Activated CD8-positive, alpha-beta memory T cell treated with anti-CD3 and anti-CD28 coated beads for 48 hours (primary cell): ENCODE measurements at regions not wholly inside any gene's neighbourhood (a gene's known extent, or its start where the extent isn't known, plus 50 kb on each side); places are given as distances from the start of the nearest gene placed in this dataset.
"Not testable (repeated sequence)": the region's sequence is repeated elsewhere in the genome, so short reads cannot be mapped to it uniquely, and the experiment has no call there.

Experiments used
- DNase-seq, 3 experiments: peaks; one replicate each; pipeline ENCODE4 v3.0.0-alpha.2; 2020; ENCODE audit warnings: low read depth in 2 of 3, low spot score in 2 of 3

- DNase-seq: no peak
These were observed 167.3 kb upstream of the TBC1D5 start for GRCh38 chr3:17909714-17910113.

GRCh38 chr3:17908399-17909191 lies 166.2 kb upstream of the TBC1D5 start:
- no peak for DNase-seq

- no peak for DNase-seq
These were observed 163.6 kb upstream of the TBC1D5 start for GRCh38 chr3:17905996-17906395.

GRCh38 chr3:17901893-17902292 lies 159.5 kb upstream of the TBC1D5 start:
- DNase-seq: no peak

- DNase-seq: no peak
These were observed 152.1 kb upstream of the TBC1D5 start for GRCh38 chr3:17894434-17895060.

- no peak for DNase-seq
These were observed 148.9 kb upstream of the TBC1D5 start for GRCh38 chr3:17891139-17891856.

- no peak for DNase-seq
These were observed 143.6 kb upstream of the TBC1D5 start for GRCh38 chr3:17885986-17886385.

GRCh38 chr3:17882981-17883380 lies 140.6 kb upstream of the TBC1D5 start:
- DNase-seq: no peak

- no peak for DNase-seq
These were observed 134.9 kb upstream of the TBC1D5 start for GRCh38 chr3:17877299-17877698.

GRCh38 chr3:17874636-17875035 lies 132.2 kb upstream of the TBC1D5 start:
- no peak for DNase-seq

GRCh38 chr3:17872457-17872856 lies 130.0 kb upstream of the TBC1D5 start:
- DNase-seq: no peak

GRCh38 chr3:17865631-17866030 lies 123.2 kb upstream of the TBC1D5 start:
- no peak for DNase-seq

- DNase-seq: no peak
These were observed 119.0 kb upstream of the TBC1D5 start for GRCh38 chr3:17861476-17861875.

GRCh38 chr3:17860840-17861471 lies 118.5 kb upstream of the TBC1D5 start:
- DNase-seq: not testable (repeated sequence)

- DNase-seq: no peak
These were observed 109.8 kb upstream of the TBC1D5 start for GRCh38 chr3:17852217-17852616.

- no peak for DNase-seq
These were observed 108.0 kb upstream of the TBC1D5 start for GRCh38 chr3:17850448-17850847.

GRCh38 chr3:17848102-17848501 lies 105.7 kb upstream of the TBC1D5 start:
- DNase-seq: no peak

GRCh38 chr3:17847156-17847555 lies 104.7 kb upstream of the TBC1D5 start:
- DNase-seq: no peak

GRCh38 chr3:17846466-17846865 lies 104.0 kb upstream of the TBC1D5 start:
- DNase-seq: no peak

GRCh38 chr3:17845026-17845812 lies 102.8 kb upstream of the TBC1D5 start:
- DNase-seq: no peak

GRCh38 chr3:17844236-17844635 lies 101.8 kb upstream of the TBC1D5 start:
- no peak for DNase-seq
